ENCODE measurements at regions not wholly inside any gene's neighbourhood (a gene's known extent, or its start where the extent isn't known, plus 50 kb on each side); places are given as distances from the start of the nearest gene placed in this dataset.

- FAIRE-seq (no peak), DNase-seq (ENCODE audit: low spot score) (no peak)
Observed at GRCh38 chr22:44389181-44389580, 76.4 kb upstream of the SHISAL1 start.

- FAIRE-seq (no peak), DNase-seq (ENCODE audit: low spot score) (no peak)
Observed at GRCh38 chr22:44387486-44387885, 74.7 kb upstream of the SHISAL1 start.

GRCh38 chr22:44386386-44387035 lies 73.8 kb upstream of the SHISAL1 start:
- peak; percentile 69 for FAIRE-seq
- DNase-seq (ENCODE audit: low spot score), result no peak

GRCh38 chr22:44385781-44386180 lies 73.0 kb upstream of the SHISAL1 start:
- no peak for FAIRE-seq
- DNase-seq (ENCODE audit: low spot score), result no peak

- FAIRE-seq, result no peak
Observed at GRCh38 chr22:44385296-44385610, 72.5 kb upstream of the SHISAL1 start.

GRCh38 chr22:44384563-44385295 lies 72.0 kb upstream of the SHISAL1 start:
- no peak for FAIRE-seq
- no peak for DNase-seq (ENCODE audit: low spot score)

More at GRCh38 chr22:44385296-44385610, 72.5 kb upstream of the SHISAL1 start:
- DNase-seq (ENCODE audit: low spot score), result no peak

- FAIRE-seq, result no peak
- DNase-seq (ENCODE audit: low spot score), result no peak
Observed at GRCh38 chr22:44383652-44384562, 71.2 kb upstream of the SHISAL1 start.

- DNase-seq (ENCODE audit: low spot score) (no peak), FAIRE-seq (no peak)
Observed at GRCh38 chr22:44383064-44383575, 70.4 kb upstream of the SHISAL1 start.

GRCh38 chr22:44382116-44383038 lies 69.6 kb upstream of the SHISAL1 start:
- FAIRE-seq (no peak), DNase-seq (ENCODE audit: low spot score) (no peak)

- FAIRE-seq (no peak), DNase-seq (ENCODE audit: low spot score) (no peak)
Observed at GRCh38 chr22:44381761-44382115, 69.0 kb upstream of the SHISAL1 start.

GRCh38 chr22:44380756-44381486 lies 68.2 kb upstream of the SHISAL1 start:
- DNase-seq (ENCODE audit: low spot score), result no peak
- no peak for FAIRE-seq

GRCh38 chr22:44379817-44380755 lies 67.3 kb upstream of the SHISAL1 start:
- FAIRE-seq (peak; percentile 30), DNase-seq (ENCODE audit: low spot score) (no peak)

GRCh38 chr22:44378380-44378779 lies 65.6 kb upstream of the SHISAL1 start:
- FAIRE-seq (no peak), DNase-seq (ENCODE audit: low spot score) (no peak)

- FAIRE-seq (no peak), DNase-seq (ENCODE audit: low spot score) (no peak)
Observed at GRCh38 chr22:44375451-44375850, 62.7 kb upstream of the SHISAL1 start.

GRCh38 chr22:44373234-44373633 lies 60.5 kb upstream of the SHISAL1 start:
- FAIRE-seq (no peak), DNase-seq (ENCODE audit: low spot score) (no peak)

- FAIRE-seq, result no peak
- no peak for DNase-seq (ENCODE audit: low spot score)
Observed at GRCh38 chr22:44372611-44373010, 59.9 kb upstream of the SHISAL1 start.

GRCh38 chr22:44371741-44372525 lies 59.2 kb upstream of the SHISAL1 start:
- DNase-seq (ENCODE audit: low spot score) (no peak), FAIRE-seq (no peak)

Measured in urothelium cell line (cell line).